WTC11 (cell line): ENCODE measurements at regions not wholly inside any gene's neighbourhood (a gene's known extent, or its start where the extent isn't known, plus 50 kb on each side); places are given as distances from the start of the nearest gene placed in this dataset.

Experiments used
- ATAC-seq: fragments of 200-7000 bp; cut with Tn5 transposase; 2 replicates; pipeline ENCODE4 v1.10.0; 2021; ENCODE audit warnings: mild to moderate bottlenecking, moderate library complexity
- CTCF ChIA-PET: fragments of 300-600 bp; sonication (Branson Sonifier 250); formaldehyde crosslinking; loops from one replicate; lab custom pipeline; 2021; ENCODE audit warnings: antibody characterized with exemption; lab: Charles Lee
- POLR2A ChIA-PET: fragments of 350-600 bp; sonication (Branson Sonifier 250); formaldehyde crosslinking; loops from one replicate; lab custom pipeline; 2021; ENCODE audit warnings: antibody characterized with exemption; lab: Charles Lee
- DNase-seq: peaks from one replicate; pipeline ENCODE4 v3.0.0; 2021; ENCODE audit warnings: low spot score
- H3K27ac Mint-ChIP-seq: 2 replicates; pipeline ENCODE4 v1.8.0; 2021; ENCODE audit warnings: mixed read lengths
- H3K27me3 Mint-ChIP-seq: 2 replicates; pipeline ENCODE4 v1.8.0; 2021; ENCODE audit warnings: low read depth, mild to moderate bottlenecking, moderate library complexity, mixed read lengths
- H3K36me3 Mint-ChIP-seq: 2 replicates; pipeline ENCODE4 v1.8.0; 2021; ENCODE audit warnings: mixed read lengths
- H3K4me1 Mint-ChIP-seq: 2 replicates; pipeline ENCODE4 v1.8.0; 2022; ENCODE audit warnings: mixed read lengths
- H3K4me3 Mint-ChIP-seq: 2 replicates; pipeline ENCODE4 v1.8.0; 2021; ENCODE audit warnings: mild to moderate bottlenecking, moderate library complexity, mixed read lengths
- H3K9me3 Mint-ChIP-seq: 2 replicates; pipeline ENCODE4 v1.8.0; 2021; ENCODE audit warnings: mixed read lengths
- CBFB ChIP-seq: sonication (generic); formaldehyde crosslinking; IDR thresholded peaks from 2 replicates; pipeline ENCODE4 v1.8.1; 2022; ENCODE audit warnings: mild to moderate bottlenecking, low read depth, missing genetic modification reagents
- CREB1 ChIP-seq: sonication (generic); formaldehyde crosslinking; IDR thresholded peaks from 2 replicates; pipeline ENCODE4 v1.8.0; 2023; ENCODE audit warnings: mild to moderate bottlenecking, missing genetic modification reagents
- HMGA2 ChIP-seq: fragments of 250-450 bp; sonication (Bioruptor Pico); IDR thresholded peaks from 2 replicates; pipeline ENCODE4 v1.4.0; 2021; ENCODE audit warnings: mild to moderate bottlenecking, moderate library complexity
- IRF1 ChIP-seq: sonication (generic); formaldehyde crosslinking; IDR thresholded peaks from 2 replicates; pipeline ENCODE4 v1.8.0; 2023; ENCODE audit warnings: missing genetic modification reagents
- IRF2 ChIP-seq: sonication (generic); formaldehyde crosslinking; IDR thresholded peaks from 2 replicates; pipeline ENCODE4 v1.8.0; 2022; ENCODE audit warnings: low read depth, missing genetic modification reagents, borderline replicate concordance
- JAZF1 ChIP-seq: fragments of 250-450 bp; sonication (Bioruptor Pico); IDR thresholded peaks from 2 replicates; pipeline ENCODE4 v1.9.0; 2021; ENCODE audit warnings: moderate library complexity, mild to moderate bottlenecking, inconsistent platforms
- NR1H2 ChIP-seq: sonication (generic); formaldehyde crosslinking; IDR thresholded peaks from 2 replicates; pipeline ENCODE4 v1.9.0; 2021; ENCODE audit warnings: mild to moderate bottlenecking, moderate library complexity, missing genetic modification reagents
- PRRX2 ChIP-seq: fragments of 250-450 bp; sonication (Bioruptor Pico); IDR thresholded peaks from 2 replicates; pipeline ENCODE4 v1.8.0; 2021; ENCODE audit warnings: mild to moderate bottlenecking
- RELA ChIP-seq: sonication (generic); formaldehyde crosslinking; IDR thresholded peaks from 2 replicates; pipeline ENCODE4 v1.8.1; 2022; ENCODE audit warnings: missing genetic modification reagents, mild to moderate bottlenecking, borderline replicate concordance
- SMAD4 ChIP-seq: sonication (generic); formaldehyde crosslinking; IDR thresholded peaks from 2 replicates; pipeline ENCODE4 v1.8.0; 2022; ENCODE audit warnings: mild to moderate bottlenecking, missing genetic modification reagents
- USF2 ChIP-seq: sonication (generic); formaldehyde crosslinking; IDR thresholded peaks from 2 replicates; pipeline ENCODE4 v1.8.1; 2023; ENCODE audit warnings: mild to moderate bottlenecking, missing genetic modification reagents, moderate library complexity
- ZNF317 ChIP-seq: sonication (generic); formaldehyde crosslinking; IDR thresholded peaks from 2 replicates; pipeline ENCODE4 v1.8.1; 2023; ENCODE audit warnings: low read depth, mild to moderate bottlenecking, moderate library complexity, missing genetic modification reagents, borderline replicate concordance
- ZNF532 ChIP-seq: fragments of 250-450 bp; sonication (Bioruptor Pico); IDR thresholded peaks from 2 replicates; pipeline ENCODE4 v1.9.0; 2021; ENCODE audit warnings: mild to moderate bottlenecking, borderline replicate concordance
- TF ChIP-seq, protein P1 (sequence below): fragments of 250-450 bp; sonication (Bioruptor Pico); conservative IDR thresholded peaks from 2 replicates; pipeline ENCODE4 v1.9.0; 2021; ENCODE audit warnings: mild to moderate bottlenecking
- TF ChIP-seq, protein P2 (sequence below): sonication (generic); formaldehyde crosslinking; IDR thresholded peaks from 2 replicates; pipeline ENCODE4 v1.8.0; 2022; ENCODE audit warnings: mild to moderate bottlenecking, missing genetic modification reagents
- TF ChIP-seq, protein P3 (sequence below): sonication (generic); formaldehyde crosslinking; IDR thresholded peaks from 2 replicates; pipeline ENCODE4 v1.8.1; 2022; ENCODE audit warnings: mild to moderate bottlenecking, missing genetic modification reagents, moderate library complexity, borderline replicate concordance
- TF ChIP-seq, protein P4 (sequence below): sonication (generic); formaldehyde crosslinking; IDR thresholded peaks from 2 replicates; pipeline ENCODE4 v1.8.1; 2022; ENCODE audit warnings: low read depth, mild to moderate bottlenecking, moderate library complexity, missing genetic modification reagents, borderline replicate concordance
- TF ChIP-seq, protein P5 (sequence below): sonication (generic); formaldehyde crosslinking; conservative IDR thresholded peaks from 2 replicates; pipeline ENCODE4 v1.8.1; 2022; ENCODE audit warnings: mild to moderate bottlenecking, missing genetic modification reagents

DNA sequence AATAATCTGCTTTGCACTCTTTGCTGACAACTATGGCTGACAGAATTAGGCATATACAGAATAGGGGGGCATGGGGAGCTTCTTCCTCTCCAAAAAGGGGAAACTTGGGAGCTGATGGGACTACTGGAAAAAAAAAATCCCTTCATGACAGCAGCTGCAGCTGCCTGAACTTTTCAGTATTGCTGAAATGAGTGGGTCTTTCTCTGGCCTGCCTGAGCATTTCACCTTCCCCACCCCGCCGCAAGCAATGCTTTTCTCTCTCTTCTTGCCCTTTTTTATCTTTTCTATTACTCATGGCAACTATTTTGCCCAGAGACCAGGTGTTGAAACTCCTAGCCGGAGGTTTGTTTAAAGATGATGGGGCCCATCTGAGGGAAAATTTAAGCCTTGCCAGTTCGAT is 244.9 kb downstream of the SEMA3D start:
- ChIA-PET CTCF (no interaction called here), POLR2A (no interaction called here)
- no peaks in the 10 kb centered on the region for H3K36me3 Mint-ChIP-seq
- no peaks in the 10 kb centered on the region for H3K27me3 Mint-ChIP-seq
- DNase-seq = no peak
- TF ChIP-seq, protein P1, sequence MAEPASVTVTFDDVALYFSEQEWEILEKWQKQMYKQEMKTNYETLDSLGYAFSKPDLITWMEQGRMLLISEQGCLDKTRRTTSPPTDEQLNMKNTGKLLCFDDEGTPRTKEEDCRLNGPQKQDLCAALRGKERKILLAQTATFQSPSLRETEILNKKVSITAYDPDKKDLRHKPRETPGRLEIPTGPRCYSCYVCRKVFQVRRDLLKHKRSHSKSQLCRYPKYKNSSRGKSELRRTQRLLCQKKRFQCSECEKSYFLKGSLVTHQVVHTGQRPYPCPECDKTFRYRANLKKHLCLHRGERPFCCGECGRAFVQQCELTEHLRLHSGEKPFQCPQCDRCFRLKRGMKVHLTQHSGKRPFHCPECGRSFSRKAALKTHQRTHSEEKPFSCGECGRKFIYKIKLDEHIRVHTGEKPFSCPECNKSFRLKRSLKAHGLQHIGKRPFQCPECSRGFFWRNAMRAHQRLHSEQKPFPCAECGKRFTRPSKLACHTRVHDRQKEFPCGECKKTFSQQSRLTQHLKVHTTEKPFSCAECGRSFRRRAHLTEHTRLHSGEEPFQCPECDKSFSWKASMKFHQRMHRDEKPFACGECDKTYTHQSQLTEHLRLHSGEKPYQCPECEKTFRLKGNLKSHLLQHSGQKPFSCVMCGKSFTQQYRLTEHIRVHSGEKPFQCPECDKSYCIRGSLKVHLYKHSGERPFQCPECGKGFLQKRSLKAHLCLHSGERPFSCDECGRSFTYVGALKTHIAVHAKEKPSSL (CRISPR knock-in tag) = no peak
- TF ChIP-seq, protein P2, sequence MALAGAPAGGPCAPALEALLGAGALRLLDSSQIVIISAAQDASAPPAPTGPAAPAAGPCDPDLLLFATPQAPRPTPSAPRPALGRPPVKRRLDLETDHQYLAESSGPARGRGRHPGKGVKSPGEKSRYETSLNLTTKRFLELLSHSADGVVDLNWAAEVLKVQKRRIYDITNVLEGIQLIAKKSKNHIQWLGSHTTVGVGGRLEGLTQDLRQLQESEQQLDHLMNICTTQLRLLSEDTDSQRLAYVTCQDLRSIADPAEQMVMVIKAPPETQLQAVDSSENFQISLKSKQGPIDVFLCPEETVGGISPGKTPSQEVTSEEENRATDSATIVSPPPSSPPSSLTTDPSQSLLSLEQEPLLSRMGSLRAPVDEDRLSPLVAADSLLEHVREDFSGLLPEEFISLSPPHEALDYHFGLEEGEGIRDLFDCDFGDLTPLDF (CRISPR knock-in tag) = no peak
- TF ChIP-seq IRF1 (CRISPR knock-in tag) = no peak
- no peak for TF ChIP-seq SMAD4
- no peak for TF ChIP-seq JAZF1 (CRISPR knock-in tag)
- TF ChIP-seq, protein P3, sequence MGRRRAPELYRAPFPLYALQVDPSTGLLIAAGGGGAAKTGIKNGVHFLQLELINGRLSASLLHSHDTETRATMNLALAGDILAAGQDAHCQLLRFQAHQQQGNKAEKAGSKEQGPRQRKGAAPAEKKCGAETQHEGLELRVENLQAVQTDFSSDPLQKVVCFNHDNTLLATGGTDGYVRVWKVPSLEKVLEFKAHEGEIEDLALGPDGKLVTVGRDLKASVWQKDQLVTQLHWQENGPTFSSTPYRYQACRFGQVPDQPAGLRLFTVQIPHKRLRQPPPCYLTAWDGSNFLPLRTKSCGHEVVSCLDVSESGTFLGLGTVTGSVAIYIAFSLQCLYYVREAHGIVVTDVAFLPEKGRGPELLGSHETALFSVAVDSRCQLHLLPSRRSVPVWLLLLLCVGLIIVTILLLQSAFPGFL (CRISPR knock-in tag) = no peak
- no peak for TF ChIP-seq USF2 (CRISPR knock-in tag)
- TF ChIP-seq RELA (CRISPR knock-in tag) = no peak
- TF ChIP-seq HMGA2 (CRISPR knock-in tag) = no peak
- no peak for TF ChIP-seq ZNF317 (CRISPR knock-in tag)
- no peak for TF ChIP-seq PRRX2 (CRISPR knock-in tag)
- TF ChIP-seq, protein P4, sequence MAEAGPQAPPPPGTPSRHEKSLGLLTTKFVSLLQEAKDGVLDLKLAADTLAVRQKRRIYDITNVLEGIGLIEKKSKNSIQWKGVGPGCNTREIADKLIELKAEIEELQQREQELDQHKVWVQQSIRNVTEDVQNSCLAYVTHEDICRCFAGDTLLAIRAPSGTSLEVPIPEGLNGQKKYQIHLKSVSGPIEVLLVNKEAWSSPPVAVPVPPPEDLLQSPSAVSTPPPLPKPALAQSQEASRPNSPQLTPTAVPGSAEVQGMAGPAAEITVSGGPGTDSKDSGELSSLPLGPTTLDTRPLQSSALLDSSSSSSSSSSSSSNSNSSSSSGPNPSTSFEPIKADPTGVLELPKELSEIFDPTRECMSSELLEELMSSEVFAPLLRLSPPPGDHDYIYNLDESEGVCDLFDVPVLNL = no peak
- no peak for TF ChIP-seq IRF2 (CRISPR knock-in tag)
- TF ChIP-seq CREB1 (CRISPR knock-in tag) = no peak
- TF ChIP-seq NR1H2 = no peak
- no peak for TF ChIP-seq ZNF532 (CRISPR knock-in tag)
- TF ChIP-seq, protein P5, sequence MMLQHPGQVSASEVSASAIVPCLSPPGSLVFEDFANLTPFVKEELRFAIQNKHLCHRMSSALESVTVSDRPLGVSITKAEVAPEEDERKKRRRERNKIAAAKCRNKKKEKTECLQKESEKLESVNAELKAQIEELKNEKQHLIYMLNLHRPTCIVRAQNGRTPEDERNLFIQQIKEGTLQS (CRISPR knock-in tag) = no peak
- no peak for TF ChIP-seq CBFB (CRISPR knock-in tag)
- no peaks in the 10 kb centered on the region for H3K9me3 Mint-ChIP-seq
- ATAC-seq = no peak
- no peak overlapping the region for H3K4me3 Mint-ChIP-seq
- no peaks in the 10 kb centered on the region for H3K4me1 Mint-ChIP-seq
- no peak overlapping the region for H3K27ac Mint-ChIP-seq
